Fibroblast of the conjunctiva (primary cell): ENCODE measurements at regions not wholly inside any gene's neighbourhood (a gene's known extent, or its start where the extent isn't known, plus 50 kb on each side); places are given as distances from the start of the nearest gene placed in this dataset.
A peak's percentile ranks its signal among the peaks of the same experiment; 100 is the strongest.
"Not testable (repeated sequence)": the region's sequence is repeated elsewhere in the genome, so short reads cannot be mapped to it uniquely, and the experiment has no call there.

Experiments
- DNase-seq: peaks from one replicate; pipeline ENCODE4 v3.0.0-alpha.2; 2010; ENCODE audit warnings: low read depth

DNA sequence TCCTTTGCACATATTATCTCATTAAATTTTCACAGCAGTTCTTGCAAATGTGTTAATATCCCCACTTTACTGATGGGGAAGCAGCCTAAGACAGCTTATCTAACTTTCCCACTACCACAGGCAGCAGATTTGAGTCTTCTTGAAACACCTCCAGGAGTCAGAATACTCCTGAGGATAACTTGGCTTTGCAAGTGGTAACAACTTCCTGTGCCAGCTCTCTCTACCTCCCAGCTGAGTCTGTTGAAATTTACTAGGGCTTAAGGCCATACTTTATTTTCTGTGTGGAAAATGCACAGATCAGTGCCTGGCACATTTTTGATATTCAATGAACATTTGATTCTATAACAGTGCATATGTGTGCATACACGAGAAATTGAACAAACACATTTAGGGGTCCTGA lies 136.1 kb upstream of the COBL start:
- DNase-seq: no peak

GRCh38 chr7:51451751-51452476 lies 135.3 kb upstream of the COBL start:
- DNase-seq: no peak

GRCh38 chr7:51450541-51450940 lies 133.9 kb upstream of the COBL start:
- DNase-seq: no peak

DNA sequence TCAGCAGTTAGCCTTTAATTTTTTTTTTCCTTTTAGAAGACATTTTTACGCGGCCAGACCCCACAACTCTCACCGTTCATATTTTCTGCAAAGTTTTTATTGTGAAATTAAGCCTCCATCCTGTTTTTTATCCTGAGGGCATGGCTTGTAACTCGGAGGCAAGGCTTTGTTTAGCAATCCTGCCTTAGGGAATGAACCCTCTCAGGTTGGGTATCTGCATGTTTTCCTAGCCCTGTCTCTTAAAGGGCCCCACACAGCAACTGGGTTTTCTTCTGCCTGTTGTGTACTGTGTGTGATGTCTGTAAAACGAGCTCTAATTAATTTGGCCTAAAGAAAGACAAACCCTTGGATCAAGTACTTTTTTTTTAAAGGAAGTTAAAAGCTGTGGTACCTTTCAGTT lies 130.2 kb upstream of the COBL start:
- no peak for DNase-seq

- no peak for DNase-seq
Measured at GRCh38 chr7:51446356-51446755, 129.7 kb upstream of the COBL start.

- DNase-seq: no peak
Measured at GRCh38 chr7:51444936-51445335, 128.3 kb upstream of the COBL start.

DNA sequence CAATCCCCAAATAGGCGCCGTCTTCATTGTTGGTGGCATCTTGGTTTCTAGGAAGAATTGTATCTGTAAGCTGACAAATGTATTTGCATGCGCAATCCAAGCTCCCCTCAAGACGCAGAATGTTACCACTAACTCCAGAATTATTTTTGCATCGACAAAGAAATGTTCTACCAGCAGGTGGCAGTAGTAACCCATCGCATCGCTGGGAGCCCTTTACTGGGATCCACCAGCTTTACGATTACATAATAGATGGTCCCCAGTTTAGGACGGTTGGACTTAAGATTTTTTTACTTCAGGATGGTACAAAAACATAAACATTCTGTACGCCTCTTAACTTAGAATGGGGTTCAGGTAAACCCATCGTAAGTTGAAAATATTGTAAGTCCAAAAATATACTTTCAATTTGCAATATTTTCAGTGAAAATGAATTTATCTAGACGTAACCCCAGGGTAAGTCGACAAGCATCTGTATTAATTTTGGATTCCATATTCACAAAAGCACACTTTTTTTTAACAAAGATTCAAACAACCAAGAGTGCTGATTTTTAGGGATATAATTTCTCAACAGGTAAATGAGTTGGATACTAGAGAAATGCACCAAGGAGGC lies 114.0 kb upstream of the COBL start:
- DNase-seq: peak; percentile 12

DNA sequence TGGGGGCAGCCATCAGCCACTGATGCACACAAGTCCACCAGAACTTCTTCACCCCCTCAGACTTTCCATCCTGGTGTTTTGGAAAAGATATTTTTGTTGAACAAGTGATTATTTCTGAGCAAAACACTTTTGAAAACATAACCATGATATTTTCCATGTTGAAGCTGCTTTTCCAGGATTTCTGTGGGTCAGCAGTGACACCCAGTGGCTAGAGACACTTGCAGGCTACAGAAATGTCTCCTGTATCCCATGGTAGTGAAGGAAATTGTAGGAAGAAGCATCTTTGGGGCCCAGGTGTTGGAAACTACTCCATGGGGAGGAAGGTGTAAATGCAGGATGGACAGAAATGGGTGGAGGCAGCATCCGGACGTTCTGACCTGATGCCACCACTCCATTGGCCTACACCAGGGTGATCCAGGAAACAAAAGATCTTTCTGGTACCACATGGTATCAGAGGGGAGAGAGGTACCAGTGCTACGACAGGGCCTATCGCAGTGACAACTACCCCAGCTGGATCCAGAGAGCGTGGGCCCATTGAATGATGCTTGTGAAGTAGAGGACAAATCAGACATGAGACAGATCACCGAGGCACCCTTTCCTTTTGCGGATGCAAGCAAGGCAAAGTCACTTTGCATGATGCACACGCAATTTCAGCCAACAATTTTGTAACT lies 111.7 kb upstream of the COBL start:
- DNase-seq: no peak

- DNase-seq: no peak
Measured at GRCh38 chr7:51426163-51426562, 109.6 kb upstream of the COBL start.

DNA sequence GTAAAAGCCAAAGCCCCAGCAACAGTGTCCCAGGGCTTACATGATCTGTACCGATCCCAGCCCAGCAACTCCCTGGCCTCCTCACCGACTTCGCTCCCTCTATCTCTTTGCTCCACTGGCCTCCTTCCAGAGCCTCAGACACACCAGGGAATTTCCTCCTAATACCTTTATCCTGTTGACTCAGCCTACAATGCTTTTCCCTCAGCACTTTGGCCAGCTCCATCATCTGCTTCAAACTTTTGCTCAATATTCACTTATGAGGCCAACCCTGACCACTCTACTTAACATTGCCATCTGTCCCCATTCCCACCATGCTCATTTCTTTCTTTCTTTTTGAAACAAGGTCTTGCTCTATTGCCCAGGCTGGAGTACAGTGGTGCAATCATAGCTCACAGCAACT lies 93.3 kb upstream of the COBL start:
- DNase-seq: not testable (repeated sequence)

- not testable (repeated sequence) for DNase-seq
Measured at GRCh38 chr7:51397608-51398007, 81.0 kb upstream of the COBL start.

DNA sequence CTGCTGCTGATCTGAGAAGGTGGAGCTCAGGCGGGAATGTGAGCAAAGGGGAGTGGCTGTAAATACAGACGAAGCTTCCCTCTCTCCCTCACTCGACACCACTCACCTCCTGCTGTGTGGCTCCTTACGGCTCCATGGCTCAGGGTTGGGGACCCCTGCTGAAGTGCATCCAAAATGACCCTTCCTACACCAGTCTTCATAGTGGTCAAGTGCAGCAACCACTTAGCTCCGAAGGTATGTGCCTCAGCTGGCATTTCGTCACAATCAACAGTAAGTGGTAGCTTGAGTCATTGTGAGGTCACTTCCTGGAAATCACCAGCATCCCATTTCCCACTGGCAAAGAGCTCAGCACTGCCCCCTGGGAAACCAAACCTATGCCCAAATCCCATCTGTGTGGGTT lies 76.4 kb upstream of the COBL start:
- DNase-seq: not testable (repeated sequence)

DNA sequence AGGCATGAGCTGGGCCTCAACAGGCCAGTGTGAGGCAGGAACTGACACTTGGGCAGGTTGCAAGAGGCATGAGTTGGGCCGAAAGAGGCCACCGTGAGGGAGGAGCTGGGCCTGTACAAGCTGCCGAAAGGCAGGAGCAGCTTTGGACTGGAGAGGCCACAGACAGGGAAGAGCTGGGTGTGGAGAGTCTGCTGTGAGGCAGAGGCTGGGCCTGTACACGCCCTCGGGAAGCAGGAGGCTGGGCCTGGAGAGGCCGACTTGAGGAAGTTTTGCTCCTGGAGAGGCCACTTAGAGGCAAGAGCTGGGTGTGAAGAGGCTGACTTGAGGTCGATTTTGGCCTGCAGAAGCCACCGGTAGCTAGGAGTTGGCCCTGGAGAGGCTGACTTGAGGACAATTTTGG lies 73.3 kb upstream of the COBL start:
- DNase-seq: not testable (repeated sequence)

DNA sequence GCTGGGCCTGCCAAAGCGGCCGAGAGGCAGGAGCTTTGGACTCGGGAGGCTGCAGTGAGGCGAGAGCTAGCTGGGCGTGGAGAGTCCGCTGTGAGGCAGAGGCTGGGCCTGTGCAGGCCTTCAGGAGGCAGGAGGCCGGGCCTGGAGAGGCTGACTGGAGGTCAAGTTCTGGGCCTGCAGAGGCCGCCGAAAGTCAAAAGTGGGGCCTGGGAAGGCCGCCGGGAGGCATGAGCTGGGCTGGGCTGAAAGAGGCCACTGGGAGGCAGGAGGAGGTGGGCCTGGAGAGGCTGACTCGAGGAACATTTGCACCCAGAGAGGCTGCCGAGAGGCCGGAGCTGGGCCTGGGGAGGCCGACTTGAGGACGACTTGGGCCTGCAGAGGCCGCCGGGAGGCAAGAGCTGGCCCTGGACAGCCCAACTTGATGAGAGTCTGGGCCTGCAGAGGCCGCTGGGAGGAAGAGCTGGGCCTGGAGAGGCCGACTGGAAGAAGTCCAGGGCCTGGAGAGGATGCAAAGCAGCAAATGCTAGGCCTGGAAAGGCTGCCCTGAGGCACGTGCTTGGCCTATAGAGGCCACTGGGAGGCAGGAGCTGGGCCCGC lies 72.7 kb upstream of the COBL start:
- DNase-seq: not testable (repeated sequence)

- not testable (repeated sequence) for DNase-seq
Measured at GRCh38 chr7:51388241-51388640, 71.6 kb upstream of the COBL start.

DNA sequence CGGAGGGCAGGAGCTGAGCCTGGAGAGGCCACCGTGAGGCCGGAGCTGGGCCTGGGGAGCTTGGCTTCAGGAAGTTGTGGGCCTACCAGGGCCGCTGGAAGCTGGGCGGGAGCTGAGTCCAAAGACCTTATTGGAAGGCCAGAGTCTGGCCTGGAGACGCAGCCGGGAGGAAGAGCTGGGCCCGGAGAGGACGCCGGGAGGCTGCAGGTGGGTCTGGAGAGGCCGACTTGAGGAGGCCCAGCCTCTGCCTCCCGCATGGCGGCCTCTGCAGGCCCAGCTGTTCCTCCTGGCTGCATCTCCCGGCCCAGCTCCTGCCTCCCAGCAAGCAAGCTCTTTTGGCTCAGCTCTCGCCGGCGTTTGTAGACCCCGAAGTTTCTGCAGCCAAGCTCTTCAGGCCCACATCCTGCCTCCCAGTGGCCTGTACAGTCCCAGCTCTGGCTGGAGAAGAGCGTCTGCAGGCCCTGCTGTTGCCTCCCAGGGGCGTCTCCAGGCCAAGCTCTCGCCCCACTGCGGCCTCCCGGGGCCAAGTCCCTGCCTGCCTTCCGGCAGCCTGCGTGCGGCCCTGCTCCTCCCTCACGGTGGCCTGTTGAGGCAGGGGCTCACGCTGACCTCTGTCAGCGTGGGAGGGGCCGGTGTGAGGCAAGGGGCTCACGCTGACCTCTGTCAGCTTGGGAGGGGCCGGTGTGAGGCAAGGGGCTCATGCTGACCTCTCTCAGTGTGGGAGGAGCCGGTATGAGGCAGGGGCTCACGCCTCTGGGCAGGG lies 70.4 kb upstream of the COBL start:
- DNase-seq: not testable (repeated sequence)

- not testable (repeated sequence) for DNase-seq
Measured at GRCh38 chr7:51386184-51386583, 69.6 kb upstream of the COBL start.

DNA sequence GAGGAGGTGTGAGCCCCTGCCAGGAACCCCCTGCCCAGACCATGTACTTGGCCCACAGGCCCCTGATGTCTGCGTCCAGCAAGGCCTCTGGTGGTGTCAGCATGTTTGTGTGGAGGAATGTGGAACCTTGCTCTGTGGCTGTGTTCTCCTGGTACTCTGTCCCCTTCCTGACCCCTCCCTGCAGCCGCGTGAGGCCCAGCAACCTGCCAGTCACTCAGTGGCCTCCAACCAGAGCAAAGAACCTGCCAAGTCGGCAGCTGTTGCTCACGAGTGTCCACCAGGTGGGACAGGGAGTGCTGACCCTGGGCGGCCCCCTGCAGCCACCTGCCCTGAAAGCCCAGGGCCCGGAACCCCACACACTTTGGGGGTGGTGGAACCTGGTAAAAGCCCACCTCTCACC lies 65.6 kb upstream of the COBL start:
- not testable (repeated sequence) for DNase-seq

DNA sequence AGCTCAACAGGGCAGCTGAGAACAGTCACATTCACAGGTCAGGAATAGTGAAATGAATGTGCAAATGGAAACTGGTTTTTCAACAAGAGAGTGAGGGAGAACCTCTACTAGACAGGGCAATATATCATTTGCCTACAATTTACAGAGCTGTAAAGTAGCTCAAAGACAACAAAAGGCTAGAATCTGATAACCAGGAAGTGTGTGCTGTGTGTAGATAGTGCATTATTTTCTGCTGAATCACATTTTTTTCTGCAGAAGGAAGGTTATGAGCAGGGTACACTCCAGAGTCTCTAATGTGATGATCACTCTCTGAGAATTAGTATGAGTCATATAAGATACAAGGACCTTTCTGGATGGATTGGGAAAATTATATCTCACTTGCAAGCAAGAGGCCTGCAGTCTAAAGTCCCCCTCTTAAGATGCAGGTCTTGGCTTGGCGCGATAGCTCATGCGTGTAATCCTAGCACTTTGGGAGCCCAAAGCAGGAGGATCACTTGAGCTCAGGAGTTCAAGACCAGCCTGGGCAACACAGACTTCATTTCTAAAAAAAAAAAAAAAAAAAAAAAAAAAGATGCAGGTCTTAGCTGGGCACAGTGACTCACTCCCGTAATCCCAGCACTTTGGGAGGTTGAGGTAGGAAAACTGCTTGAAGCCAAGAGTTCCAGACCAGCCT lies 59.9 kb upstream of the COBL start:
- no peak for DNase-seq

DNA sequence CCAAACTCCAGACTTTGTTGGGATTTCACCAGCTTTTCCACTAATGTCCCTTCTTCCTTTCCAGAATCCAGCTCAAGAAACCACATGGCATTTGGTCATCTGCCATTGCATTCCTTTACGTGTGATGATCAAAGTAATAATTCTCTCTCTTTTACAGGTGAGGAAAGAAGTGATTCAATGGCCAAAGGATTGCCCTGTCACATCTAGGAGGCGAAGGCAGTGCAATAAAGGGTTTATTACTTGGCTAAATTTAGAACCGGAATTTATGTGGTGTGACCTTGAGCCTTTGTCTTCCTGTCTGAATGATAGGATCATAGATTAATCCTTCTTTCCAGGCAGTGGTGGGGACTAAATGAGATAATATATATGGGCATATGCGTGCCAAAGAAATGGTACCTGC lies 58.3 kb upstream of the COBL start:
- no peak for DNase-seq

- DNase-seq: not testable (repeated sequence)
Measured at GRCh38 chr7:51373607-51374006, 57.0 kb upstream of the COBL start.

DNA sequence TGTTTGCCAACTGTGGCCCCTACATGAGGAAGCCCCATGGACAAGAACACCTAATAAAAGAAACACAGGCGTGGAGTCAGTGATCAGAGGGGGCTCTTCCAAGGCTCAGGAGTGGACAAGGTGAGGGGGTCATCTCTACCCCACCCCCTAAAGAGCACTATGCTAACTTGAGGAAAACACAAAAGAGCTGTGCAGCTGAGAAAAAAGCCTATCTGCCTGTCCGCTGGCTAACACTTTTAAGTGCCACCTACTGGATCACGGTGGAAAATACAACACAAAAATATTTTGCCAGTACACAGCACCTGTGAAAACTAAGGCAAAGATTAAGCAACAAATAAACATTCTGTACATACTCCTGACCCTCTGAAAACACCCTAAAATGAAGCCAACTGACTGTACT lies 53.1 kb upstream of the COBL start:
- DNase-seq: no peak
